ENCODE measurements at regions not wholly inside any gene's neighbourhood (a gene's known extent, or its start where the extent isn't known, plus 50 kb on each side); places are given as distances from the start of the nearest gene placed in this dataset.

- DNase-seq = peak; percentile 92
Measured at GRCh38 chr4:177052211-177052934, 257.3 kb upstream of the NEIL3 start.

DNA sequence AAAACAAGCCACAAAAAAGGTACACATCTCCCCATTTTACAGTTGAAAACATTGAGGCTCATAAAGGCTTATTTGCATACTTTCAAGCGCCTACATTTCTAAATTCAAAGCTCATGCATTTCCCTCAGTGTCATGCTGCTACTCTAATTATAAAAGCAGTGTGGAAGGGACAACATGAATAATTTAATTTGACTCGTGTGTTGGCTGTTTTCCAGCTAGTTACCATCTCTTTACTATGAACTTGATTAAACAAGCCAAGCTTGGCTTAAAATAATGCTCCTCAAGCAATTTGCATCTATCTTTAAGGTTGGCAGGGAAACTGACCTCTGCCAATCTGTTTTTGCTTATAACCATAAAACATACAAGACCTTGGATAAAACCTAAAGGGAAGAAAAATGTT, 252.5 kb upstream of the NEIL3 start:
- DNase-seq = peak; percentile 6

GRCh38 chr4:177064116-177064515, 245.6 kb upstream of the NEIL3 start:
- DNase-seq = no peak

DNA sequence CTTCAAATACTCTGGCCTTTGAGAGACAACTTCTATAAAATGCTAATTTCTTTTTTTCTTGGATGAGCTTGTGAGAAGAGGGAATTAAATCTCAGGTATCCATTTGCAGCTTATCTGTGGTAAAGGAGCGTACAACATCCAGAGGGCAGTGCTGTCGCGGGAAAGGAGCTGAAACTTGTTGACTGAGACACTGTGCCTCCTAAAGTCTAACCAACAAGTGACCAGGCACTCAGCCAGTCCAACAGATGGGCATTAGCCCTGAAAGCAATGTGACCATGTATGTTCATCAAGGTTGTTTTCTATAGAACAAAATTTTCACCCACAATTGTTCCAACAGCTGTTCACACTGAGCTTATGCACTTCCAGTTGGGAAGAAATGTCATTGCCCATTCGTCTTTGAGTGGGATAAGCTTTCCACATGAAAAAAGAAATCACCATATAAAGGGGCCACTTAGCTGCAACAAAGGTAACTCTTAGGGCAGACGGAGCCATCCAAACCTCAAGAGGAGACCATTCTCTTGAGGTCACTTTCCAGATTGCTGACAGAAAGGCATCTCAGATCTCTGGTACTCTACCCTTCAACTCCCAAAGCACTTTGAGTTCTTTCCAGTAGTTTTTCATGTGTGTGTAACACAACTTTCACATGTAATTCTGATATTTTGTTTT, 244.8 kb upstream of the NEIL3 start:
- DNase-seq = peak; percentile 1

DNA sequence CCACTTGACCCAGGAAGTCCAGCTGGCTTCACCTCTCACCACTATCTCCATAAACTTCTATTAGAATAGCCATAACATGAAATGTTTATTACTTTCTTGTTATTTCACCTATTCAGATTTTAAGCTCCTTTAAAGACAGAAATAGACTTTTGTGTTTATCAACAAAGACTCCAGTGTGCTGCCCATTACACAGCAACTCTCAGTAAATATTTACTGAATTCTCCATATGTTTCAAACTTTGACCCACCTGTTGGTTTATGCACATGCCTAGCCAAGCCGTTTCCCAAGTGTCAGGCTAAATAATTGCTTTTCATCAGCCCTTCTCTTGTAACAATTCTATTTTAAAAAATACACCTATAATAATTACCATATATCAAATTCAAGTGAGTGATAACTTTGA, 242.9 kb upstream of the NEIL3 start:
- no peak for DNase-seq

DNA sequence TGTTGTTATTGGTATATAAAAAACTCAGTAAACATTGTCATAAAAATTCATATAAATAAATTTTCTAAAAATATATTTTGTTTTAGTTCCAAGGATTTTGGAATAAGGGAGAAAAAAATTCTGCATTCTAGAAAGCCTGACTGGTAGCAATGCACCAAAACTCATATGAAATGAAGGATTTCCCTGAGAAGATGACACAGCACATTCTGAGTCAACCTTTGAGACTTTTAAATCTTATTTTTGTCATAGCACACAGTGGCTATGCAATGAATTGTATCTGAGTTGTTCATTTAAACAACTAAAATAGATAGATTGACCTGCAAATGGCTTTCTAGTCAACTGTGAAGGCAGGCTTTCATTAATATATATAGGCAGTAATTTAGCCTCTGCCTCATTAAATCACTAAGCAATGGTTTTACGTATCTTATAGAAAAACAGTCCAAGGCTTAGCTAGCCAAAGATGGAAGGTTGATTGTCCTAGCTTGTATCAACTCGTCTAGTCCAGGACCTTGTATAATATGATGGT, 239.1 kb upstream of the NEIL3 start:
- DNase-seq = no peak

GRCh38 chr4:177077095-177077971, 232.3 kb upstream of the NEIL3 start:
- DNase-seq = no peak

GRCh38 chr4:177079327-177079726, 230.3 kb upstream of the NEIL3 start:
- no peak for DNase-seq

DNA sequence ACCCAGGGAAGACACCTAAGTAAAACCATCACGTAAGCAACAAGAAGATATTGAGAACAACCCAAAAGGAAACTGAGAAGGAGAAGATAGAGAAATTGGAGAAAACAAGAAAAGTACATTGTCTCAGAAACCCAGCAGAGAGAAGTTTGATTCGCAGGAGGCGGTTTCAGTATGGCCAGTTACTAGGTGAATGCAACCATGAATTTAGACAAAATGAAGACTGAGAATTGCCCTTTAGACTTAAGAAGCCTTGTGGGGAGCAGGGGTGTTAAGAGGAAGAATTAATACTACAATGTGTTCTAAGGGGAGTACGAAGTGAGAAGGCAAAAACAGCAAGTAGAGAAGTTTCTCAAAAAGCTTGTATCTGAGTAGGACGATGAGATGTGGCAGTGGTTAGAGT, 229.3 kb upstream of the NEIL3 start:
- DNase-seq = no peak

DNA sequence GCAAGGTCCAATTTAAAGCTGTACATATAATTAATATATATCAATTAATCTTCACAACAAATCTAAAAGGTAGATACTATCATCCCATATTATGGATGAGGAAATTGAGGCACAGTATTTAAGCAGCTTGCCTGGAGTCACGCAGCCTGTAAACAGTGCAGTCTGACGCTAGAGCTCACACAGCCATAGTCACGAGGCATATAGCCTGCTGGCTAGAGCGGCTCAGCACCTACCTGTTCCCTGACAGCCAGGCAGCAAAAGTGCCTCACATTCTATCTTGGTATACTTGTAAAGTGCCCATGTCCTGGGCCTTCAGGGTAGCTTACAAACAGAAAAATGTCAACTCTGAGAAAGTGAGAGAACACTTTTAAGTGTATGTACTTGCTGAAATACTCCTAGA, 222.6 kb upstream of the NEIL3 start:
- DNase-seq = no peak

GRCh38 chr4:177087499-177087898, 222.2 kb upstream of the NEIL3 start:
- DNase-seq = no peak

GRCh38 chr4:177091515-177091914, 218.2 kb upstream of the NEIL3 start:
- DNase-seq = no peak

- no peak for DNase-seq
Measured at GRCh38 chr4:177092807-177093206, 216.9 kb upstream of the NEIL3 start.

- no peak for DNase-seq
Measured at GRCh38 chr4:177093964-177094363, 215.7 kb upstream of the NEIL3 start.

GRCh38 chr4:177097291-177097690, 212.4 kb upstream of the NEIL3 start:
- DNase-seq = no peak

- DNase-seq = no peak
Measured at GRCh38 chr4:177099211-177099610, 210.5 kb upstream of the NEIL3 start.

GRCh38 chr4:177100307-177100706, 209.4 kb upstream of the NEIL3 start:
- DNase-seq = peak; percentile 1

- no peak for DNase-seq
Measured at GRCh38 chr4:177103619-177104018, 206.1 kb upstream of the NEIL3 start.

- DNase-seq = no peak
Measured at GRCh38 chr4:177105536-177105935, 204.1 kb upstream of the NEIL3 start.

GRCh38 chr4:177107288-177107921, 202.3 kb upstream of the NEIL3 start:
- DNase-seq = no peak

- no peak for DNase-seq
Measured at GRCh38 chr4:177108708-177109107, 201.0 kb upstream of the NEIL3 start.

GRCh38 chr4:177109769-177110168, 199.9 kb upstream of the NEIL3 start:
- no peak for DNase-seq

GRCh38 chr4:177116161-177116560, 193.5 kb upstream of the NEIL3 start:
- no peak for DNase-seq
